Effector memory CD4-positive, alpha-beta T cell (primary cell): ENCODE measurements at regions not wholly inside any gene's neighbourhood (a gene's known extent, or its start where the extent isn't known, plus 50 kb on each side); places are given as distances from the start of the nearest gene placed in this dataset.

Experiments
- DNase-seq, 3 donors: peaks; one replicate each; pipeline ENCODE4 v3.0.0-alpha.2; 2020
- H3K27ac ChIP-seq: 2 replicates; pipeline ENCODE4 v1.7.0; 2013; ENCODE audit warnings: mild to moderate bottlenecking, low read length, moderate library complexity; ENCODE audit not compliant: insufficient read depth, poor library complexity, severe bottlenecking
- H3K27me3 ChIP-seq: replicated peaks from 2 replicates; pipeline ENCODE4 v1.7.0; 2013; ENCODE audit warnings: mild to moderate bottlenecking, low read length; ENCODE audit not compliant: insufficient read depth, control insufficient read depth, poor library complexity, severe bottlenecking
- H3K36me3 ChIP-seq: 2 replicates; pipeline ENCODE4 v1.7.0; 2013; ENCODE audit warnings: mild to moderate bottlenecking, low read length, moderate library complexity; ENCODE audit not compliant: control insufficient read depth, insufficient read depth
- H3K4me1 ChIP-seq: 2 replicates; pipeline ENCODE4 v1.7.0; 2013; ENCODE audit warnings: low read length, mild to moderate bottlenecking; ENCODE audit not compliant: control insufficient read depth, insufficient read depth, poor library complexity, severe bottlenecking
- H3K4me3 ChIP-seq: 2 replicates; pipeline ENCODE4 v1.7.0; 2013; ENCODE audit warnings: low read length, low read depth, mild to moderate bottlenecking; ENCODE audit not compliant: insufficient read depth, poor library complexity, severe bottlenecking
- H3K9me3 ChIP-seq: 2 replicates; pipeline ENCODE4 v1.7.0; 2013; ENCODE audit warnings: mild to moderate bottlenecking, low read length, moderate library complexity; ENCODE audit not compliant: control insufficient read depth

DNA sequence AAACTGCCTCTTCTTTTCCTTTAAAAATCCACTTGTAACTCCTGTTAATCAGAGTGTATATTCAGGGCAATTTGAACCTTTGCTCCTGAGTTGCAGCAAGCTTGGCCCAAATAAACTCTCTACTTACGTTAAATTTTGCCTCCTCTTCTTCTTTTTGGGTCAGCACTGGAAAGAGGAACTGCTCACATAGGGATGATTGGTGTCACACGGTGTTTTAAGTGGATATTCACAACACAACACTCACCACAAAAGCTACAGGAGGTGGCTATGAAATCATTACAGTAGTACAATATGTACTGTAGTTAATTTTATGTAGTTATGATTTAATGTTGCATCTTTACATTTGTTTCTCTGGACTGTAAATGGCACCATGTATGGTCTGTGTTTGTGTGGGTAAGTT, 96.8 kb upstream of the DOCK9 start:
- Histone ChIP-seq H3K4me1 (peaks cover 27% of the 10 kb centered on the region), H3K36me3 (peaks cover 8% of the 10 kb centered on the region), H3K27me3 (no peaks in the 10 kb centered on the region), H3K27ac (no peak overlapping the region), H3K9me3 (no peaks in the 10 kb centered on the region), H3K4me3 (no peak overlapping the region)
- DNase-seq = no peak

DNA sequence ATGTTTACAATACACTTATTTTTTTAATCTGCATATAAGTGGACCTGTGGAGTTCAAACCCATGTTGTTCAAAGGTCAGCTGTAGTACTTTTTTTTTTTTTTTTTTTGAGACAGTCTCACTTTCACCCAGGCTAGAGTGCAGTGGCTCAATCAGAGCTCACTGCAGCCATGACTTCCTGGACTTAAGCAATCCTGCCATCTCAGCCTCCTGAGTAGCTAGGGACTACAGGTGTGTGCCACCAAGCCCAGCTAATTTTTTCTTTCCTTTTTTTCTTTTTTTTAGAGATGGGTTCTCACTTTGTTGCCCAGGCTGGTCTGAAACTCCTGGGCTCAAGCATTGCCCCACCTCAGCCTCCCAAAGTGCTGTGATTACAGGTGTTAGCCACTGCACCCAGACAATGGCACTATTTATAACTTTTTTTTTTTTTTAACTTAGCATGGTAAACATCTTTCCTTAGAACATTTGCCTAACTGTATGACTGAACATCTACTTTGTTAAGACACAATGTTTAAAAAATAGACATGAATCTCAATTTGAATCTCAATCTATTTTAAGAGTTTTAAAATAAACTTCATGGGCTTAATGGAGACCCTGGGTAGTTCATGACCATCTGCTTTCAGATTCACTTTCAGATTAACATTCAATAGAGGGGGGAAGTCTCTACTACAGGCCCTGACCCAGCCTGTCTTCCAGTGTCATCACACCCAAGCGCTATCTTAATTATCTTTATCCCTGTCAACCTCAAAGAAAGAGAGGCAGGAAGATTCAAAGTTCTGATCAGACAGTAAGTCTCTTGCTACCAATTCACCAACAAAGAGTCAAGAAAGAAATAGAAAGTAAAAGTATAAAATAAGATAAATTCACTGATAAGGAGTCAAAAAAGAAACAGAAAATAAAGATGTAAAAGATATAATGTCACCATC, 97.7 kb upstream of the DOCK9 start:
- peaks cover 27% of the 10 kb centered on the region for H3K4me1 ChIP-seq
- no peaks in the 10 kb centered on the region for H3K9me3 ChIP-seq
- H3K27ac ChIP-seq = peak overlapping the region; percentile 61
- H3K4me3 ChIP-seq = no peak overlapping the region
- peaks cover 8% of the 10 kb centered on the region for H3K36me3 ChIP-seq
- H3K27me3 ChIP-seq = no peaks in the 10 kb centered on the region
- DNase-seq = no peak

DNA sequence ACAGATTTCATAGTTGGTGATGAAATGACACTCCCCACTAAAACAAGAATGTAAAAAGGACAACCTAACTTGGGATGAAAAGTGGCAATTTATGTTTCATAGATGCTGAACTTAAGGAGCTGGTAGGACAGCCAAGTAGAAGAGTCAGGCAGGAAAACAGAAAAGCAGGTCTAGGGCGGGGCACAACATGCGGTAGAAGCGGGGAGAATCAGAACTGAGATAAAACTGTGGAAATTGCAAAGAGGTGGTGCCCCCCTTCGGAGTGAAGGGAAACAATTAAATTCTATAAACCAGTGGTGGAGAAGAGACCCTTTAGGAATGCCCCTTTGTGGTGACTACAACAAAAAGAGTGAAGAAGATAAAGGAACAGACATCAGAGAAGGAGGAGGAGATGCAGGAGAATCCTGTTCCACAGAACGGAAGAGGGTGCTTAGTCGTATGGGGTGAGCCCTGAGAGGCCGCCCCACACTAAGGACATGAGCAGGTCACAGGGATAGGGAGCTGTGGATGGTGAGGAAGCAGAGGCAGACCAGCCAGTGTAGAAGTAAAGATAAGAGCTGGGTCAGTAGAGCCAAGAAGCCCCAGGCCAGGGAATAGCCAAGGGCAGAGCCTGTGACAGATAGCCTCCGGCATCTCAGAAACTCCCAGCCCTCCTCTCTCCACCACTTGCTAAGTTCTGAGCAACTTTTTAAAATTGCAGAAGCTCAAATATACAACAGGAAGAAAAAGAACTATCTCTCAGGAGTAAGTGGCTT, 100.3 kb upstream of the DOCK9 start:
- Histone ChIP-seq H3K9me3 (no peaks in the 10 kb centered on the region), H3K27me3 (no peaks in the 10 kb centered on the region), H3K4me1 (peaks cover 23% of the 10 kb centered on the region), H3K4me3 (no peak overlapping the region), H3K27ac (no peak overlapping the region), H3K36me3 (peaks cover 8% of the 10 kb centered on the region)
- no peak for DNase-seq

DNA sequence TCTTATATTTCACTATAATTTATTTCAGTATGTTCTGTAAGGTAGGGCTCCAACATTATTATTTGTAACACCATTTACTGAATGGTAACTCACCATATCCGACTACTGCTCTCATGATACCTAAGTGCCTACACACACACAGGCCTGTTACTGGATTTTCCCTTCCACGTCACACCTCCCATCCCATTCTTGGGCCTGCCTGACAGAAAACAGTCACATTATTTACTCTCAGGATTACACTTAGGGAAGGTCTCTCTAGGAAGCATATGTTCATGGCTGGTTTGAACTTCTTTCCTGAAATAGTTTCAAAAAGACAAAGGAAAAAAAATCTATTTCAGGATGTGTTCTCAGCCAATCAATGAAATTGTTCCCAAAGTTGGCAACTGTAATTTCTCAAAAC, 102.3 kb upstream of the DOCK9 start:
- H3K9me3 ChIP-seq = no peaks in the 10 kb centered on the region
- no peaks in the 10 kb centered on the region for H3K27me3 ChIP-seq
- no peak overlapping the region for H3K27ac ChIP-seq
- H3K36me3 ChIP-seq = no peaks in the 10 kb centered on the region
- peaks cover 33% of the 10 kb centered on the region for H3K4me1 ChIP-seq
- DNase-seq = no peak
- no peak overlapping the region for H3K4me3 ChIP-seq

DNA sequence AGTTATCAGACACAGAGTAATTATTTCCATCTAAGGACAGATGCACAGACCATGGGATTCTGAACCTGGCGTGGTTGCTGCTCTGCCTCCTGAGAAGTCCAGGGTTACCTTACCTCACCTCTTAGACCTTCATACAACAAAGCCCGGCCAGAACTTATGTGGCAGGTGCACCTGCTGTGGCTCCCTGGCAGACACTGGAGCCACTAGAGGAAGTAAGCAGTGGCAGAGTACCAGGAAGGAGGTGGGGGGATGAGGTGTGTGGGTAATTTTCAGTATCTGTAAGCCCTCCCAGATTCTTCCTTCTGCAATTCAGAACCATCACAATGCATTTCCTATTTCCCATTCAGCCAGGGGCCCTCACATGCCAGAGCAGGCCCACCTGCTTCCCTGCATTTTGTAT, 106.1 kb upstream of the DOCK9 start:
- Histone ChIP-seq H3K27me3 (no peaks in the 10 kb centered on the region), H3K9me3 (no peaks in the 10 kb centered on the region), H3K4me3 (peak overlapping the region; percentile 3), H3K4me1 (peaks cover 26% of the 10 kb centered on the region), H3K27ac (peak overlapping the region; percentile 80), H3K36me3 (no peaks in the 10 kb centered on the region)
- DNase-seq = no peak

DNA sequence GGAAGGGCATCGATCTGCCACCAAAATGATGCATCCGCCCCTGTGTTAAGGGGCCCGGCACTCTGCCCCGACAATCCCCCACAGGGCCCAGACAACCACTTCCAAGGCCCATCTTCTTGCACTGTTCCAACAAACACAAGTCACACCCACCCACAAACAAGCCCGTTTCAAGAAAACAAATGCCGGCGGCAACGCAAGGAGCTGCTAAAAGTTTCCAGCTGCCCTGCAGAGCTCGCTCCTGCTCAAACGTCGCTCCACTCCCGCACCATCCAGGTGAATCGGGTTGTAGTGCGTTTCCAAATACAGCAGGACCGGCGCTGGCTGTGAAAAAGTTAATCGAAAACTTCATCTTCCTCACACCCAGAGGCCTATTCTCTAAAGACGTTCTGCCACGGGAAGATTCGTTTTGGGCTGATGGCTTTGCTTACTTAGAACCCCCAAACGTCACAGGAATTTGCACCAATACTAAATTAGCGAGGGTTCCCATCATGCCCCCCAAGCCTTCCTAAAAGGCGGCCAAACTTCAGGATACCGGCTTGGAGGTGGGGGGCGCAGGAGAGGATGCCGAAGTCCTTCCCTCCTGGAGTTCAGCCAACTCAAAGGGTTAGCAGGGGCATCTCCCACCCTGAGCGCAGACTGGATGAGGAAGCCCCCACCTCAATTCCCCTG, 107.4 kb upstream of the DOCK9 start:
- peak overlapping the region; percentile 80 for H3K27ac ChIP-seq

DNA sequence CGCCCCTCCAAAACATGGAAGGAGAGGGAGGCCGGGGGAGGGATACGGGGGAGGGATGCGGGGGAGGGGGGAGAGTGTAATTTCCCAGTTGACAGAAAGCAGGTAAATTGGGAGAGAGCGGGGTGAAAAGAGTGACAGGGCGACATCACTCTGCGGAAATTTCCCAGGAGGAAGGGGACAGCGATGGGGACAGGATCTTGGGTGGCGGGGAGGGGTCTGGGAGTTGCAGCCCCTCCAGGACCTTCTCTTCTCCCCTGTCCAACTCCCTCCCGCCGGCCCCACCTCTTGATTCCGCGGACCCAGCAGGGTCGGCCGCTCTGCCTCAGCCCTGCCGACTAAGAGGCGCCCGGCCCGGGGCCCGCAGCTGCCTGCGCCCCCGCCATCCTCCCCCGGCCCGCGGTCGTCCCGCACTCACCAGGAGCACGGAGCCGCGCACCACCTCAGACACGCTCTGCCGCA, 108.0 kb upstream of the DOCK9 start:
- H3K27ac ChIP-seq = peak overlapping the region; percentile 80

More for the DNA sequence above, 107.4 kb upstream of the DOCK9 start:
- Histone ChIP-seq H3K4me1 (peaks cover 26% of the 10 kb centered on the region), H3K9me3 (no peaks in the 10 kb centered on the region), H3K4me3 (peak overlapping the region; percentile 75), H3K27me3 (no peaks in the 10 kb centered on the region), H3K36me3 (no peaks in the 10 kb centered on the region)
- peak in 1 of 3 donors; percentile 41 for DNase-seq

DNA sequence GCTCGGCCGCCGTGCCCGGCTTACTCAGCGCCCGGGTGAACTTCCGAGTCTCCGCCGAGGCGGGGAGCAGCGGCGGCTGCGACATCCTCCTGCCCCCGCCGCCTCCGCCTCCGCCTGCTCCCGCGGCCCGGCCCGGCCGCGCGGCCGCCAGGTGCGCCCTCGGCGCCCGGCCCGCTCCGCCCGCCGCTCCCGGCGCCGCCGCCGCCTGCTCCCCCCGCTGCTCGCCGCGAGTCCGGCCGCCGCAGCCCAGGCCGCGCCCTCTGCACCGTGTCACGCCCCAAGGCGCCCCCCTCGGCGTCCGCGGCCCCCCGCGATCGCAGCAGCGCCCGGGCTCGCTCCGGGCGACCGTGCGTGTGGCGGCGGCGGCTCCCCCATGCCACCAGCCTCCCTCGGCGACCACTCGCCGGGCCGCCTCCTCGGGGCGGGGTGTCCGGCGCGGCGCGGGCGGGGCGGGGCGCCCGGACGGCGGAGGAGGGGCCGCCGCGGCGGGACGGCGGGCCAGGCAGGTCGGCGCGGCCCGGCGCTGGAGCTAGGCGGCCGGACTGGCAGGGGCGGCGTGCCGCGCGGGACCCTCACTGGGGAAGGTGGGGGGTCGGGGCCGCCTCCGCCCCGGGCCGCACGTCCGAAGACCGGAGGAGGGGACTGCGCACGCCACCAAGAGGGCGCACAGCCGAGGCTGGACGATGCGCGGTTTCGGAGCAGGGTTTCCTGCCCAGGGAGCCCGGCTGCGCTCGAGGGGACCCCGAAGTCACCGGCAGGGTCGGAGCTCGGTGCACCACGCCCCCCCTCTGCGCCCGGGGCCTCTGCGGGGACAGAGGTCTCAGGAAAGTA, 108.6 kb upstream of the DOCK9 start:
- H3K36me3 ChIP-seq = no peaks in the 10 kb centered on the region
- H3K9me3 ChIP-seq = no peaks in the 10 kb centered on the region
- H3K4me1 ChIP-seq = peaks cover 26% of the 10 kb centered on the region
- H3K4me3 ChIP-seq = peak overlapping the region; percentile 82
- H3K27me3 ChIP-seq = no peaks in the 10 kb centered on the region
- DNase-seq = peak; percentile 57 to 72 (median 60)
- peak overlapping the region; percentile 96 for H3K27ac ChIP-seq

More for the DNA sequence above, 108.0 kb upstream of the DOCK9 start:
- Histone ChIP-seq H3K4me3 (peak overlapping the region; percentile 75), H3K27me3 (no peaks in the 10 kb centered on the region), H3K4me1 (peaks cover 26% of the 10 kb centered on the region), H3K36me3 (no peaks in the 10 kb centered on the region), H3K9me3 (no peaks in the 10 kb centered on the region)
- no peak for DNase-seq
